ENCODE measurements at regions not wholly inside any gene's neighbourhood (a gene's known extent, or its start where the extent isn't known, plus 50 kb on each side); places are given as distances from the start of the nearest gene placed in this dataset.
"Not testable (repeated sequence)": the region's sequence is repeated elsewhere in the genome, so short reads cannot be mapped to it uniquely, and the experiment has no call there.

GRCh38 chr16:61195006-61195405 lies 841.2 kb downstream of the CDH8 start:
- no peak for DNase-seq (ENCODE audit: low read depth in 2 of 3, low spot score in 1 of 3)

GRCh38 chr16:61194573-61194972 lies 841.7 kb downstream of the CDH8 start:
- no peak for DNase-seq (ENCODE audit: low read depth in 2 of 3, low spot score in 1 of 3)

GRCh38 chr16:61182391-61182790 lies 853.8 kb downstream of the CDH8 start:
- DNase-seq (ENCODE audit: low read depth in 2 of 3, low spot score in 1 of 3), result no peak

GRCh38 chr16:61181982-61182381 lies 854.3 kb downstream of the CDH8 start:
- no peak for DNase-seq (ENCODE audit: low read depth in 2 of 3, low spot score in 1 of 3)

GRCh38 chr16:61179561-61179960 lies 856.7 kb downstream of the CDH8 start:
- no peak for DNase-seq (ENCODE audit: low read depth in 2 of 3, low spot score in 1 of 3)

- DNase-seq (ENCODE audit: low read depth in 2 of 3, low spot score in 1 of 3), result no peak
Measured at GRCh38 chr16:61165797-61166196, 870.4 kb downstream of the CDH8 start.

GRCh38 chr16:61150351-61150750 lies 885.9 kb downstream of the CDH8 start:
- DNase-seq (ENCODE audit: low read depth in 2 of 3, low spot score in 1 of 3), result no peak

- no peak for DNase-seq (ENCODE audit: low read depth in 2 of 3, low spot score in 1 of 3)
Measured at GRCh38 chr16:61149709-61150108, 886.5 kb downstream of the CDH8 start.

- no peak for DNase-seq (ENCODE audit: low read depth in 2 of 3, low spot score in 1 of 3)
Measured at GRCh38 chr16:61148930-61149329, 887.3 kb downstream of the CDH8 start.

GRCh38 chr16:61146429-61146828 lies 889.8 kb downstream of the CDH8 start:
- no peak for DNase-seq (ENCODE audit: low read depth in 2 of 3, low spot score in 1 of 3)

- no peak for DNase-seq (ENCODE audit: low read depth in 2 of 3, low spot score in 1 of 3)
Measured at GRCh38 chr16:61131447-61131846, 904.8 kb downstream of the CDH8 start.

- no peak for DNase-seq (ENCODE audit: low read depth in 2 of 3, low spot score in 1 of 3)
Measured at GRCh38 chr16:61128545-61129323, 907.5 kb downstream of the CDH8 start.

- no peak for DNase-seq (ENCODE audit: low read depth in 2 of 3, low spot score in 1 of 3)
Measured at GRCh38 chr16:61105544-61105943, 930.7 kb downstream of the CDH8 start.

- no peak for DNase-seq (ENCODE audit: low read depth in 2 of 3, low spot score in 1 of 3)
Measured at GRCh38 chr16:61098505-61098904, 937.7 kb downstream of the CDH8 start.

- DNase-seq (ENCODE audit: low read depth in 2 of 3, low spot score in 1 of 3), result not testable (repeated sequence)
Measured at GRCh38 chr16:61091300-61091699, 944.9 kb downstream of the CDH8 start.

- no peak for DNase-seq (ENCODE audit: low read depth in 2 of 3, low spot score in 1 of 3)
Measured at GRCh38 chr16:61083711-61084110, 952.5 kb downstream of the CDH8 start.

GRCh38 chr16:61074324-61074723 lies 961.9 kb downstream of the CDH8 start:
- no peak for DNase-seq (ENCODE audit: low read depth in 2 of 3, low spot score in 1 of 3)

GRCh38 chr16:61057635-61058034 lies 978.6 kb downstream of the CDH8 start:
- DNase-seq (ENCODE audit: low read depth in 2 of 3, low spot score in 1 of 3), result no peak

- no peak for DNase-seq (ENCODE audit: low read depth in 2 of 3, low spot score in 1 of 3)
Measured at GRCh38 chr16:61050547-61050946, 985.7 kb downstream of the CDH8 start.

GRCh38 chr16:61045931-61046330 lies 990.3 kb downstream of the CDH8 start:
- no peak for DNase-seq (ENCODE audit: low read depth in 2 of 3, low spot score in 1 of 3)

- DNase-seq (ENCODE audit: low read depth in 2 of 3, low spot score in 1 of 3), result no peak
Measured at GRCh38 chr16:61042737-61043136, 993.5 kb downstream of the CDH8 start.

- no peak for DNase-seq (ENCODE audit: low read depth in 2 of 3, low spot score in 1 of 3)
Measured at GRCh38 chr16:61030616-61031015, 1005.6 kb downstream of the CDH8 start.

GRCh38 chr16:61024180-61024900 lies 1011.9 kb downstream of the CDH8 start:
- DNase-seq (ENCODE audit: low read depth in 2 of 3, low spot score in 1 of 3), result no peak
